ENCODE measurements at regions not wholly inside any gene's neighbourhood (a gene's known extent, or its start where the extent isn't known, plus 50 kb on each side); places are given as distances from the start of the nearest gene placed in this dataset.

GRCh38 chr9:85118990-85119755, 449.6 kb downstream of the NTRK2 start:
- H2AFZ ChIP-seq (ENCODE audit: low read length), result no peak overlapping the region
- H3K4me3 ChIP-seq (ENCODE audit: low read depth, low read length, poor library complexity, severe bottlenecking), result no peak overlapping the region

GRCh38 chr9:85117831-85118230, 448.3 kb downstream of the NTRK2 start:
- Histone ChIP-seq H3K9me3 (ENCODE audit: low read length) (no peaks in the 10 kb centered on the region), H3F3A (ENCODE audit: insufficient read depth, low read length) (no peaks in the 10 kb centered on the region), H3K4me3 (ENCODE audit: low read depth, low read length, poor library complexity, severe bottlenecking) (no peak overlapping the region), H3K79me2 (ENCODE audit: insufficient read depth, low read length) (no peaks in the 10 kb centered on the region), H3K9me2 (ENCODE audit: low read depth, low read length) (no peaks in the 10 kb centered on the region), H3K36me3 (ENCODE audit: insufficient read depth, low read length) (no peaks in the 10 kb centered on the region), H4K20me1 (ENCODE audit: insufficient read depth, low read length) (no peaks in the 10 kb centered on the region), H3K9ac (ENCODE audit: low read length) (no peak overlapping the region), H3K27ac (ENCODE audit: low read depth, low read length, poor library complexity, severe bottlenecking) (no peak overlapping the region), H3K27me3 (ENCODE audit: insufficient read depth, low read length) (no peaks in the 10 kb centered on the region), H2AFZ (ENCODE audit: low read length) (no peak overlapping the region), H3K4me2 (ENCODE audit: low read length) (no peak overlapping the region), H3K4me1 (ENCODE audit: insufficient read depth, low read length, severe bottlenecking) (no peaks in the 10 kb centered on the region)
- TF ChIP-seq CTCF (IDR thresholded peaks at IDR 0.05; ENCODE audit: low read length) (no peak), EZH2 (IDR thresholded peaks at IDR 0.05; ENCODE audit: borderline replicate concordance, low read length) (no peak)

More at GRCh38 chr9:85118990-85119755, 449.6 kb downstream of the NTRK2 start:
- Histone ChIP-seq H3K79me2 (ENCODE audit: insufficient read depth, low read length) (no peaks in the 10 kb centered on the region), H4K20me1 (ENCODE audit: insufficient read depth, low read length) (no peaks in the 10 kb centered on the region), H3F3A (ENCODE audit: insufficient read depth, low read length) (no peaks in the 10 kb centered on the region), H3K36me3 (ENCODE audit: insufficient read depth, low read length) (no peaks in the 10 kb centered on the region), H3K9me3 (ENCODE audit: low read length) (no peaks in the 10 kb centered on the region), H3K4me1 (ENCODE audit: insufficient read depth, low read length, severe bottlenecking) (no peaks in the 10 kb centered on the region), H3K9me2 (ENCODE audit: low read depth, low read length) (no peaks in the 10 kb centered on the region), H3K9ac (ENCODE audit: low read length) (no peak overlapping the region), H3K4me2 (ENCODE audit: low read length) (no peak overlapping the region), H3K27ac (ENCODE audit: low read depth, low read length, poor library complexity, severe bottlenecking) (no peak overlapping the region), H3K27me3 (ENCODE audit: insufficient read depth, low read length) (no peaks in the 10 kb centered on the region)
- TF ChIP-seq CTCF (IDR thresholded peaks at IDR 0.05; ENCODE audit: low read length), result no peak
- TF ChIP-seq EZH2 (IDR thresholded peaks at IDR 0.05; ENCODE audit: borderline replicate concordance, low read length), result no peak

- Histone ChIP-seq H3K4me1 (ENCODE audit: insufficient read depth, low read length, severe bottlenecking) (no peaks in the 10 kb centered on the region), H3K4me2 (ENCODE audit: low read length) (no peak overlapping the region), H3K9ac (ENCODE audit: low read length) (no peak overlapping the region), H4K20me1 (ENCODE audit: insufficient read depth, low read length) (no peaks in the 10 kb centered on the region), H3K27ac (ENCODE audit: low read depth, low read length, poor library complexity, severe bottlenecking) (no peak overlapping the region), H3K9me3 (ENCODE audit: low read length) (no peaks in the 10 kb centered on the region), H3K36me3 (ENCODE audit: insufficient read depth, low read length) (no peaks in the 10 kb centered on the region), H2AFZ (ENCODE audit: low read length) (no peak overlapping the region), H3F3A (ENCODE audit: insufficient read depth, low read length) (no peaks in the 10 kb centered on the region), H3K9me2 (ENCODE audit: low read depth, low read length) (no peaks in the 10 kb centered on the region), H3K27me3 (ENCODE audit: insufficient read depth, low read length) (no peaks in the 10 kb centered on the region), H3K79me2 (ENCODE audit: insufficient read depth, low read length) (no peaks in the 10 kb centered on the region), H3K4me3 (ENCODE audit: low read depth, low read length, poor library complexity, severe bottlenecking) (no peak overlapping the region)
- TF ChIP-seq CTCF (IDR thresholded peaks at IDR 0.05; ENCODE audit: low read length), result no peak
- no peak for TF ChIP-seq EZH2 (IDR thresholded peaks at IDR 0.05; ENCODE audit: borderline replicate concordance, low read length)
These were observed 445.9 kb downstream of the NTRK2 start for GRCh38 chr9:85115473-85115872.
